ENCODE measurements at regions not wholly inside any gene's neighbourhood (a gene's known extent, or its start where the extent isn't known, plus 50 kb on each side); places are given as distances from the start of the nearest gene placed in this dataset.

DNA sequence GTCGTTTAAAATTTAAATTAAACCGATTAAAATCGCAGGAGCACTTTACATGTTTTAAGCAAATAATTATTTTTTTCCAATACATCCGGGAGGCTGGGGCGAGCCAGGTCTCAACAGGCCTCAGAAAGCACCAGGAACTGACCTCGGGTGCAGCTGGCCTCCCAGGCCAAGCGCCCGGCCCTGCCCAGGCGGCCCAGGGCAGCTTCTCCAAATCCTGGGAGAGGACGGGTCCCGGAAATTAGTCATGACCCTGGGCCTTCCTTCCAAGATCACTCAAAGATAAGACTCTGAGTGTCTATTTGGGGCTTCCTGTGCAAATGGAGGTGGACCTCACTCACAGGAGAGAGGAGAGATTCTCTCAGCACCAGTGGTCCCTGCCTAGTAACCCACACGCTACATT, 177.1 kb downstream of the BCL11B start:
- no peak overlapping the region for H3K4me3 Mint-ChIP-seq
- peaks cover 4% of the 10 kb centered on the region for H3K9me3 Mint-ChIP-seq
- TF ChIP-seq, protein P1, sequence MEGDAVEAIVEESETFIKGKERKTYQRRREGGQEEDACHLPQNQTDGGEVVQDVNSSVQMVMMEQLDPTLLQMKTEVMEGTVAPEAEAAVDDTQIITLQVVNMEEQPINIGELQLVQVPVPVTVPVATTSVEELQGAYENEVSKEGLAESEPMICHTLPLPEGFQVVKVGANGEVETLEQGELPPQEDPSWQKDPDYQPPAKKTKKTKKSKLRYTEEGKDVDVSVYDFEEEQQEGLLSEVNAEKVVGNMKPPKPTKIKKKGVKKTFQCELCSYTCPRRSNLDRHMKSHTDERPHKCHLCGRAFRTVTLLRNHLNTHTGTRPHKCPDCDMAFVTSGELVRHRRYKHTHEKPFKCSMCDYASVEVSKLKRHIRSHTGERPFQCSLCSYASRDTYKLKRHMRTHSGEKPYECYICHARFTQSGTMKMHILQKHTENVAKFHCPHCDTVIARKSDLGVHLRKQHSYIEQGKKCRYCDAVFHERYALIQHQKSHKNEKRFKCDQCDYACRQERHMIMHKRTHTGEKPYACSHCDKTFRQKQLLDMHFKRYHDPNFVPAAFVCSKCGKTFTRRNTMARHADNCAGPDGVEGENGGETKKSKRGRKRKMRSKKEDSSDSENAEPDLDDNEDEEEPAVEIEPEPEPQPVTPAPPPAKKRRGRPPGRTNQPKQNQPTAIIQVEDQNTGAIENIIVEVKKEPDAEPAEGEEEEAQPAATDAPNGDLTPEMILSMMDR (IDR thresholded peaks at IDR 0.05), result no peak
- H3K27me3 Mint-ChIP-seq (ENCODE audit: low read depth, poor library complexity), result peaks cover 5% of the 10 kb centered on the region
- no peaks in the 10 kb centered on the region for H3K36me3 Mint-ChIP-seq (ENCODE audit: low read depth)
- H3K27ac Mint-ChIP-seq, result peak overlapping the region; percentile 7
- no peak for DNase-seq
- H3K4me1 Mint-ChIP-seq, result peaks cover 31% of the 10 kb centered on the region

DNA sequence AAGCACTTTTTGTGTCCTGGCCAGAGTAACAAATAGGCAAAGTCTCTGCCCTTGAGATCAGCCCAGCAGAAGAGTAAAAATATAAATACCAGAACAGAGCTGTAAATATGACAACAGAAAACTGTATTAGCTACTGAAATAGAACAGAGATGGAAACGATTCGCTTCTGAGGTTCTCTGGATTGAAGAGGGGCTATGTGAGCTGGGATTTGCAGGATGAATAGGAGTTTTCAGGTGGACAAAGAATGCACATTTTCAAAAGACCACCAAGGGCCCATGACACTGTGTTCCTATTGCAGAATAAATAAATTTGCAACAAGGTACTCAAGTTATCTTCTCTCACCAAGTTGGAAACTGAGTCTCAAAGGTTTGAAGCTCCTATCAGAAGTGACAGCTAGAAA, 176.6 kb downstream of the BCL11B start:
- H3K27me3 Mint-ChIP-seq (ENCODE audit: low read depth, poor library complexity), result peaks cover 5% of the 10 kb centered on the region
- H3K4me1 Mint-ChIP-seq, result peaks cover 31% of the 10 kb centered on the region
- no peak overlapping the region for H3K4me3 Mint-ChIP-seq
- peaks cover 4% of the 10 kb centered on the region for H3K9me3 Mint-ChIP-seq
- TF ChIP-seq, protein P1 (IDR thresholded peaks at IDR 0.05), result no peak
- no peak for DNase-seq
- no peak overlapping the region for H3K27ac Mint-ChIP-seq
- no peaks in the 10 kb centered on the region for H3K36me3 Mint-ChIP-seq (ENCODE audit: low read depth)

DNA sequence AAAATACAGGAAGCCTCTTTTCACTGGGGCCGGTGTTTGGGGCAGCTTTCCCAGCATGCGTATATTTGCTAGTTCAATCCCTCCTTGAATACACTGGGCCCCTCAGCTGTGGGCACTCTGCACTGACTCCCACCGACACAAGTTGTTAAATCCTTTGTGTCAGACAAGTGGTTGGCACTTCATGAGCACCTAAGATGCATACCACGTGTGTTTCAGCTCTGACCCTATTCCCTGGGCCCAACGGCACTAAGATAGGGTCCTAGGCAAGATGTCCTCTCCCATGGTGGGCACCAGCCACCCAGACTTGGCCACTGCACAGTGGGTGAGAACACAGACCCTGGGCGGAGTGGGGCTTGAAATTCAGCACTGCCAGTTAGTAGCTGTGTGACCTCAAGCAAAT, 173.8 kb downstream of the BCL11B start:
- TF ChIP-seq, protein P1 (IDR thresholded peaks at IDR 0.05), result no peak
- Mint-ChIP-seq H3K27ac (no peak overlapping the region), H3K4me1 (peaks cover 36% of the 10 kb centered on the region), H3K4me3 (no peak overlapping the region), H3K27me3 (ENCODE audit: low read depth, poor library complexity) (peaks cover 8% of the 10 kb centered on the region), H3K9me3 (peaks cover 12% of the 10 kb centered on the region), H3K36me3 (ENCODE audit: low read depth) (no peaks in the 10 kb centered on the region)
- DNase-seq, result no peak

GRCh38 chr14:99099051-99099787, 172.8 kb downstream of the BCL11B start:
- H3K4me1 Mint-ChIP-seq, result peaks cover 28% of the 10 kb centered on the region
- TF ChIP-seq, protein P1 (IDR thresholded peaks at IDR 0.05), result no peak
- no peaks in the 10 kb centered on the region for H3K36me3 Mint-ChIP-seq (ENCODE audit: low read depth)
- H3K9me3 Mint-ChIP-seq, result peaks cover 21% of the 10 kb centered on the region
- DNase-seq, result no peak
- peaks cover 10% of the 10 kb centered on the region for H3K27me3 Mint-ChIP-seq (ENCODE audit: low read depth, poor library complexity)
- no peak overlapping the region for H3K27ac Mint-ChIP-seq
- no peak overlapping the region for H3K4me3 Mint-ChIP-seq

DNA sequence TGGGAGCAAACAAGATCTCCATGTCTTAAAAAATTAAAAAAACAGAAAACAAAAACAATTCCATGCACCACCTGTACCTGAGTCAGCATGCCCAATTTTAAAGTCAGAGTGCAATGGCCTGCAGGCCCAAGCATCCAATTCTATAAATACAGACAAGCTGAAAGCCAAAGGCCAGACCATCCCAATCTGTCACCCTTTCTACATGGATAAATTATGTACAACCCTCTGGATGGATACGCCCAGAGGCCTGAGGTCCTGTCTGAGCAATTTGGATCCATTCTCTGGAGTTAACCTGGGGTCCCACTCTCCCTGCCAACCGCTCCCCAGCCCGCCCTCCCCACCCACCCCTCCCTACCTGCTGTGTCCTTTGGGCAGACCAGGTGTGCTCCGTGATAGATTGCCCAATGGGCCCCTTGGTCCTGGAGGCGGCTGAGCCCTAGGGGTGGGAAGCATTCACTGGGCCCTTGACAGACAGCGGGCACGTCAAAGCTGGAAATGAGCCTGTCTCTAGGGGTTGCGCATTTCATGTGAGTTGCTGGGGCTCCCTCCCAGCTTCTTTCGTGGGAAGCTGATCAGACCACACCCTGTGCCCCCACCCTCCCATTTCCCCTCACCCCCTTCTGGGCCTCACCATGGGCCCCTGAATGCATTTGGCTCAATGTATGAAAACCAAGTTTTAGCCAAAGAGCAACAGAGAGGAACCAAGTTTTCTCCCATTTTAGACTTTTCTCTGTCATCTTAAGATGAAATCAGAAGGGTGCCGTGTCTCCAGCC, 171.3 kb downstream of the BCL11B start:
- Mint-ChIP-seq H3K27ac (no peak overlapping the region), H3K4me1 (peaks cover 22% of the 10 kb centered on the region)

More for the DNA sequence above, 171.3 kb downstream of the BCL11B start:
- H3K27me3 Mint-ChIP-seq (ENCODE audit: low read depth, poor library complexity), result peaks cover 10% of the 10 kb centered on the region
- H3K36me3 Mint-ChIP-seq (ENCODE audit: low read depth), result no peaks in the 10 kb centered on the region
- H3K4me3 Mint-ChIP-seq, result no peak overlapping the region
- TF ChIP-seq, protein P1 (IDR thresholded peaks at IDR 0.05), result no peak
- H3K9me3 Mint-ChIP-seq, result peaks cover 34% of the 10 kb centered on the region
- no peak for DNase-seq

All from nephron progenitor cell (in vitro differentiated cells).